Suprapubic skin (tissue), 4 donors: ENCODE measurements at regions not wholly inside any gene's neighbourhood (a gene's known extent, or its start where the extent isn't known, plus 50 kb on each side); places are given as distances from the start of the nearest gene placed in this dataset.

Source experiments
- DNase-seq, 2 donors: peaks; one replicate each; pipeline ENCODE4 v3.0.0-alpha.2; 2019; ENCODE audit warnings: low spot score in 2 of 2
- H3K27ac ChIP-seq: fragments of 200-600 bp; sonication (generic); one replicate; pipeline ENCODE4 v1.5.1; 2019
- H3K27me3 ChIP-seq: fragments of 200-600 bp; sonication (generic); one replicate; pipeline ENCODE4 v1.5.1; 2019
- H3K36me3 ChIP-seq: fragments of 200-600 bp; sonication (generic); one replicate; pipeline ENCODE4 v1.5.1; 2019
- H3K4me1 ChIP-seq: fragments of 200-600 bp; sonication (generic); one replicate; pipeline ENCODE4 v1.5.1; 2019
- H3K4me3 ChIP-seq: fragments of 200-600 bp; sonication (generic); one replicate; pipeline ENCODE4 v1.5.1; 2019; ENCODE audit warnings: mild to moderate bottlenecking
- H3K9me3 ChIP-seq: fragments of 200-600 bp; sonication (generic); one replicate; pipeline ENCODE4 v1.5.1; 2019
- CTCF ChIP-seq, 2 donors: fragments of 200-600 bp in 1 of 2; fragments of 450-650 bp in 1 of 2; sonication (generic) in 1 of 2; IDR thresholded peaks; one replicate each; pipeline ENCODE4 v1.5.1; 2016 to 2019; ENCODE audit warnings: antibody characterized with exemption in 2 of 2, mild to moderate bottlenecking in 1 of 2, moderate library complexity in 1 of 2
- EP300 ChIP-seq: sonication (generic); formaldehyde crosslinking; IDR thresholded peaks from one replicate; pipeline ENCODE4 v1.6.1; 2017; ENCODE audit warnings: antibody characterized with exemption
- POLR2A ChIP-seq, 2 donors: fragments of 450-650 bp; IDR thresholded peaks; one replicate each; pipeline ENCODE4 v1.6.1; 2017; ENCODE audit warnings: antibody characterized with exemption in 2 of 2, mild to moderate bottlenecking in 2 of 2, moderate library complexity in 2 of 2
- POLR2AphosphoS5 ChIP-seq, 3 donors: sonication (generic); formaldehyde crosslinking; IDR thresholded peaks; one replicate each; pipeline ENCODE4 v1.6.1; 2017; ENCODE audit warnings: antibody characterized with exemption in 3 of 3
- WGBS: methylation state at CpG from one replicate; pipeline ENCODE4 v1.1.5; 2018; 5-methylcytosine and 5-hydroxymethylcytosine counted together

DNA sequence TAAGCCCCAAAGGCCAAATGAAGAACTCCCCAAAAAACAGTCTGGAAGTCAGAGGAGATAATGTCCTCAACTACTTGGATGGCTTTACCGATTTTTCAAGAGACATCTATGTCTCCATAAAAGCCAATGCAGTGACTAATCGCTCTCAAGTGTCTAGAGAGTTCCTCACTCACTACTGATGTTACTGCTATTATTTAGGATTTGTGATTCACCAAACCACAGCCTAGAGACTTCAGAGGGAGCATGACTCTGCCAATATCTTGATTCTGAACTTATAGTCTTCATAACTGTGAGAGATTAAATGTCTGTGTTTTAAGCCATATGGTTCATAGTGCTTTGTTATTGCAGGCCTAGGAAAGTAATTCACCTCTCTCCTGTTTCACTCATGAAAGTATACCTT, 160.2 kb downstream of the IPMK start:
- Histone ChIP-seq H3K36me3 (no peaks in the 10 kb centered on the region), H3K4me1 (no peaks in the 10 kb centered on the region), H3K9me3 (no peaks in the 10 kb centered on the region), H3K27me3 (no peaks in the 10 kb centered on the region), H3K27ac (no peak overlapping the region), H3K4me3 (no peak overlapping the region)
- no peak for DNase-seq
- TF ChIP-seq EP300 (no peak), POLR2A (IDR thresholded peaks at IDR 0.05) (no peak), CTCF (IDR thresholded peaks at IDR 0.05) (no peak), POLR2AphosphoS5 (IDR thresholded peaks at IDR 0.05) (no peak)
- 95% methylated on average over 2 of the region's 2 CpGs for WGBS

DNA sequence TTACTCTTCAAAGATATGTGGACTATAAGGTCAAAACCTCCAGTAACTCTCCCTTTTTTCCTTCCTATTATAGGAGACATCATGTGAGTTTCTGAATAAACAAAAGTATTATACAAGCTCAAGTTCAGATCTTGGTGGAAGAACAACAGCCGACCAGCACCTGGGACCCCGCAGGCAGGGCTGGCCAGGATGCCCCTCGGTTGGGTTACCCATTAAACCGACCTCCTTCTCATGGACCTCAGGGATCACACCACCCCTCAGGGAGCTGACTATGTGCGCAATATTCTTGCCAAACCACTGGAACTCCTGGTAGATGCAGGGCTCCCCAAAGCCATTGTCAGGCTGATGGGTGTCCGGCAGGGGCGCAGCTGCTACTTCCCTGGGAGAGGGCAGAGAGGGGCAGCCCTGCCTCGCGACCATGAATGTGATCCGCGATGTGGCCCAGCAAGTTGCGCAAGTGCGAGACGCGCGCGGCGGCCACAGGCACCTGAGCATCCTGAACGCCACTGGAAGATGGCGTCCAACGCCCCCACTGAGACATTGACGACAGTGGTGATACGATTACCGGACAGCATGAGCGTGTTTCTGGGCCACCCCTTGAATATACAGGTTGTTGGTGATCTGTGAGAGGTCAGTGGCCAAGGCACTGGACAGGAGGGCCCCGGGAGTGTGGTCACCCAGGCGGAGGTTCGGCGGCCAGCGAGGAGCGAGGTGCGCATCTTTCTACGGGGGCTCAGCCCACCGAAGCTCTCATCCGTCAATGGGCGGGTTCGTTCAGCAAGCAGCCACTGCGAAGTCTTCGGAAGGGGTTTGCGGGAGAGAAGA, 161.3 kb downstream of the IPMK start:
- no peak for TF ChIP-seq POLR2AphosphoS5 (IDR thresholded peaks at IDR 0.05)
- no peak for TF ChIP-seq EP300
- TF ChIP-seq CTCF (IDR thresholded peaks at IDR 0.05): no peak
- no peak for TF ChIP-seq POLR2A (IDR thresholded peaks at IDR 0.05)

GRCh38 chr10:58104351-58104751, 163.3 kb downstream of the IPMK start:
- Histone ChIP-seq H3K4me1 (no peaks in the 10 kb centered on the region), H3K27me3 (no peaks in the 10 kb centered on the region), H3K9me3 (no peaks in the 10 kb centered on the region), H3K36me3 (no peaks in the 10 kb centered on the region), H3K4me3 (no peak overlapping the region), H3K27ac (no peak overlapping the region)
- TF ChIP-seq POLR2AphosphoS5 (IDR thresholded peaks at IDR 0.05): no peak
- no peak for TF ChIP-seq CTCF (IDR thresholded peaks at IDR 0.05)
- TF ChIP-seq EP300: no peak
- no peak for TF ChIP-seq POLR2A (IDR thresholded peaks at IDR 0.05)
- DNase-seq: no peak

More for the DNA sequence above, 161.3 kb downstream of the IPMK start:
- no peaks in the 10 kb centered on the region for H3K36me3 ChIP-seq
- WGBS: 97% methylated on average over 31 of the region's 40 CpGs
- DNase-seq: no peak
- no peak overlapping the region for H3K27ac ChIP-seq
- H3K27me3 ChIP-seq: no peaks in the 10 kb centered on the region
- H3K4me3 ChIP-seq: no peak overlapping the region
- H3K4me1 ChIP-seq: no peaks in the 10 kb centered on the region
- no peaks in the 10 kb centered on the region for H3K9me3 ChIP-seq

GRCh38 chr10:58102897-58103296, 164.8 kb downstream of the IPMK start:
- no peak for DNase-seq
- no peak overlapping the region for H3K27ac ChIP-seq
- H3K9me3 ChIP-seq: no peaks in the 10 kb centered on the region
- H3K4me1 ChIP-seq: no peaks in the 10 kb centered on the region
- no peaks in the 10 kb centered on the region for H3K36me3 ChIP-seq
- WGBS: 51% methylated on average over 7 of the region's 7 CpGs
- TF ChIP-seq CTCF (IDR thresholded peaks at IDR 0.05) (no peak), EP300 (no peak), POLR2A (IDR thresholded peaks at IDR 0.05) (no peak), POLR2AphosphoS5 (IDR thresholded peaks at IDR 0.05) (no peak)
- no peak overlapping the region for H3K4me3 ChIP-seq
- H3K27me3 ChIP-seq: no peaks in the 10 kb centered on the region

GRCh38 chr10:58101682-58102081, 166.0 kb downstream of the IPMK start:
- H3K4me3 ChIP-seq: no peak overlapping the region
- no peak overlapping the region for H3K27ac ChIP-seq
- H3K4me1 ChIP-seq: no peaks in the 10 kb centered on the region
- no peak for DNase-seq
- TF ChIP-seq EP300: no peak
- TF ChIP-seq POLR2AphosphoS5 (IDR thresholded peaks at IDR 0.05): no peak
- TF ChIP-seq POLR2A (IDR thresholded peaks at IDR 0.05): no peak
- TF ChIP-seq CTCF (IDR thresholded peaks at IDR 0.05): no peak
- 79% methylated on average over 1 of the region's 1 CpG for WGBS
- H3K27me3 ChIP-seq: no peaks in the 10 kb centered on the region
- no peaks in the 10 kb centered on the region for H3K36me3 ChIP-seq
- H3K9me3 ChIP-seq: no peaks in the 10 kb centered on the region
